DMS79 (cell line): ENCODE measurements at regions not wholly inside any gene's neighbourhood (a gene's known extent, or its start where the extent isn't known, plus 50 kb on each side); places are given as distances from the start of the nearest gene placed in this dataset.

Experiments used
- DNase-seq: peaks from one replicate; lab custom pipeline; 2025; lab: John Stamatoyannopoulos, UW

- no peak for DNase-seq
Measured at GRCh38 chr1:165025805-165026204, 330.7 kb downstream of the LMX1A start.

- no peak for DNase-seq
Measured at GRCh38 chr1:165014753-165015152, 341.8 kb downstream of the LMX1A start.

- DNase-seq: no peak
Measured at GRCh38 chr1:165011991-165012531, 344.5 kb downstream of the LMX1A start.

GRCh38 chr1:165011186-165011585 lies 345.3 kb downstream of the LMX1A start:
- DNase-seq: no peak

GRCh38 chr1:165010418-165011070 lies 346.0 kb downstream of the LMX1A start:
- DNase-seq: no peak

- no peak for DNase-seq
Measured at GRCh38 chr1:165006831-165007230, 349.7 kb downstream of the LMX1A start.

- DNase-seq: no peak
Measured at GRCh38 chr1:164999146-164999545, 357.4 kb downstream of the LMX1A start.

- peak; percentile 53 for DNase-seq
Measured at GRCh38 chr1:164991763-164992314, 364.7 kb downstream of the LMX1A start.

GRCh38 chr1:164983023-164983650 lies 373.4 kb downstream of the LMX1A start:
- no peak for DNase-seq

GRCh38 chr1:164982545-164982944 lies 374.0 kb downstream of the LMX1A start:
- DNase-seq: no peak

- DNase-seq: no peak
Measured at GRCh38 chr1:164977561-164977960, 379.0 kb downstream of the LMX1A start.

GRCh38 chr1:164971921-164972415 lies 384.5 kb downstream of the LMX1A start:
- DNase-seq: peak; percentile 9

- no peak for DNase-seq
Measured at GRCh38 chr1:164971391-164971790, 385.1 kb downstream of the LMX1A start.

GRCh38 chr1:164969253-164969652 lies 387.3 kb downstream of the LMX1A start:
- DNase-seq: no peak

- DNase-seq: no peak
Measured at GRCh38 chr1:164967300-164967699, 389.2 kb downstream of the LMX1A start.

- no peak for DNase-seq
Measured at GRCh38 chr1:164961715-164962114, 394.8 kb downstream of the LMX1A start.

GRCh38 chr1:164958982-164959768 lies 397.3 kb downstream of the LMX1A start:
- no peak for DNase-seq

GRCh38 chr1:164953815-164954214 lies 394.8 kb downstream of the PBX1 start:
- DNase-seq: no peak

- no peak for DNase-seq
Measured at GRCh38 chr1:164953098-164953497, 394.1 kb downstream of the PBX1 start.

GRCh38 chr1:164951508-164951907 lies 392.5 kb downstream of the PBX1 start:
- no peak for DNase-seq

- no peak for DNase-seq
Measured at GRCh38 chr1:164950541-164950986, 391.6 kb downstream of the PBX1 start.

GRCh38 chr1:164949771-164950471 lies 390.9 kb downstream of the PBX1 start:
- DNase-seq: no peak
